ENCODE measurements at regions not wholly inside any gene's neighbourhood (a gene's known extent, or its start where the extent isn't known, plus 50 kb on each side); places are given as distances from the start of the nearest gene placed in this dataset.
"Not testable (repeated sequence)": the region's sequence is repeated elsewhere in the genome, so short reads cannot be mapped to it uniquely, and the experiment has no call there.

DNA sequence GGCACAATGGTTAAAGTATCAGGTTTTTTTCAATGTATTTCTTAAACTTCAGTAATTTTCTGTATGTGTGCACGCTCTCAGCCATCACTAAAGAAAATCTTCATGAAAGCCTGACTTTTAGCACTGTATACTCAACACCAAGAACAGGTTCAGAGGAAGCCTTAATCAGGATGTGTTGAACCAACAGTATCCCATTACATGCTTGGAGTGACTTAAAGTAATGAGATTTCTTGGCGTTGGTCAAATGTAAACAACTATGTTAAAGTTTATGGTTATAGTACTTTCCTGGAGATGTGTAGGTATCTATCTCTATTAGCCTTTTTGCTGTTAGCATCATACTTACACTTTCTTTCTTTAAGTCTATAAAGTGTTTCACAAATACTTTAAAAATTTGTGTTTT lies 335.0 kb downstream of the CCER1 start:
- DNase-seq (ENCODE audit: low read depth in 3 of 3, low spot score in 2 of 3), result no peak

DNA sequence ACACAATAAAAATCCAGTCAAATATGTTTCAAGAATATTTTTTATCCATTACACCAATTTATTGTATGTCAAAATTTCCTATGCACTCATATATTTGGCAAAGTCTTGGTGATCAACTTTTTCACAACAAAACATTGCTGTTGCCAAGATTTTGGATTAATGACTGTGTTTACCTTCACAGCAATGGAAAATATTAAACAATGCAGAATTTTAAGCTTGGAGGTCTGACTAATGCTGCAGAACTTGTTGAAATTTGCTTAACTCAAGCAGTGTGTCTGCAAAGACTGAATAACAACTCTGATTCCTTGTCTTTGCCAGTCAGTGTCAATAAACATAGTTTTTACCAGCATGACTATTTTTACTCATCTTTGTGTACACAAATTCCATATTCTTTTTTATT lies 336.4 kb downstream of the CCER1 start:
- no peak for DNase-seq (ENCODE audit: low read depth in 3 of 3, low spot score in 2 of 3)

DNA sequence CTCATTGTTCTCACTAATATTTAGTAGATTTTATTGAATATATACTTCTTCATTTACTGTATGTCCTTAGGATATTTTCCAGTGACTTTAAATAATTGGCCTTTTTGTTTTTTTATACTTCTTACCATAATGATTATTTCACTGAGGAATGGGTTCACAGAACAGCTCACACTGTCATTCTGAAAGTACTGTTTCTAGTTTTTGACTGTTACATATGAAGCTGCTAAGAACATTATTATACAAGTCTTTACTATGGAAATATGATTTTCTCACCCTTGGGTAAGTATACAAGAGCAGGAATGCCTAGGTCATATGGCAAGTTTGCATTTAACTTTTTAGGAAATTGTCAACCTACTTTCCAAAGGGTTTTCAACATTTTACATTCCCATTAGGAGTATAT lies 343.1 kb downstream of the CCER1 start:
- no peak for DNase-seq (ENCODE audit: low read depth in 3 of 3, low spot score in 2 of 3)

DNA sequence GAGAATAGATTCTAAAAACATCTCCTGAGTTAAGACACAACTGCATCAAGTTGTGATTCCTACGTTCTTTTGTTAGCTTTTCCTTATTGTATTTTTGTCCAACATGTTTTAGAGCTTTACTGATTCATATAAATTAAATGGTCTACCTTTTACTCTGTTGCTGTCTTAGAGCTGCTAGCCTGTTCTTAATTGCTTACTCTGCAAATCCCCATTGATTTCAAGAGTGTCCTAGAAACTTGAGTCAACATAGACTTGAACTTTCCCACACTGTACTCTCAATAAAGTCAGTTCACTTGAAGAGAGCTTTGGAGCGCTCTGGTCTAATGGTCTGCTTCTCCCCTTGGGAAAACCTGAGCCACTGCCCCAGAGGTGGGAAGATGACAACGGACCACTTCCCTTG lies 343.9 kb downstream of the CCER1 start:
- no peak for DNase-seq (ENCODE audit: low read depth in 3 of 3, low spot score in 2 of 3)

DNA sequence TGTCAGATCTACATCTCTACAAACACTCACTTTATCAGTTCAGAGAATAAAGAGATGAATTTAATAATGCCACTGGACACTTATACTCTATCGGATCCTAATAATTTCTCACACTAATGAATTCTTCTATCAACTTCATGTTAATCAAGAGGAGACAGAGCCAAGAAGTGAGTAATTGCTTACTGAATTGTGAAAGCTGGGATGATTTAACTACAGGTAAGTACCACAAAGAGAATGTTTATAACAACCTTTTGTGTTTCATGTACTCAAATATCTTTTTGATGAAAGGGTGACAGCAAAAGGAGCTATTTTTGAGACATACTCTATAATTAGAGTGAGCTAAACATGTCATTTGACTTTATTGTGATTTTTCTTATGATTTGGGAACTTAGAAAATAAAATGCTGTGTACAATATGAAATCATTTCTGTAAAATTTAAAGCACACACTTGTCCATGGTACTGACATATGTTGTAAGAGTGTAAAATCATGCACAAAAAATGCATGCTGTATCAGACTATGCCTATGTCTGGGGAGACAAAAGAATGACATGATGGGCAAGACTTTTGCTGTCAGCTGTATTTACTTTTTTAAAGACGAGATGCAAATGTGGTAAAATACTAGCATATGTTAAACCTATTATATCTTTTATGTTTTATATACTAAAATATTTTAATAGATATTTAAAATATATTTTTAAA lies 361.2 kb downstream of the CCER1 start:
- DNase-seq (ENCODE audit: low read depth in 3 of 3, low spot score in 2 of 3), result no peak

DNA sequence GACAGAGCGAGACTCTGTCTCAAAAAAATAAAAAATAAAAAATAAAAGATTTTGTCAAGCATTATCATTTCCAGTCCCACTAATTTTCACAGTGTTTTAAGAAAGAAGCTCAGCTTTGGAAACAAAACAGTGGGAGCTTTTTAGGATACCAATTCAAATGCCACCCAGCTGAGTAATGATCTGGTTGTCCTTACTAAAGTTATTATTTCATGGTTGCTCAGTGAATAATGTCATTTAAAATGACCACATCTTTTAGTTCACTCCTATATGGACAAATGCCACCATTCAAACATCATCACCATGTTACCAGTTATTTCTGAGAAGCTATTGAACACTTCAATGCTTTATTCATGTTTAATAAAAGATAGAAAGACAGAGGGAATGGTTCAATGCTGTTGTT lies 365.0 kb downstream of the CCER1 start:
- DNase-seq (ENCODE audit: low read depth in 3 of 3, low spot score in 2 of 3), result no peak

DNA sequence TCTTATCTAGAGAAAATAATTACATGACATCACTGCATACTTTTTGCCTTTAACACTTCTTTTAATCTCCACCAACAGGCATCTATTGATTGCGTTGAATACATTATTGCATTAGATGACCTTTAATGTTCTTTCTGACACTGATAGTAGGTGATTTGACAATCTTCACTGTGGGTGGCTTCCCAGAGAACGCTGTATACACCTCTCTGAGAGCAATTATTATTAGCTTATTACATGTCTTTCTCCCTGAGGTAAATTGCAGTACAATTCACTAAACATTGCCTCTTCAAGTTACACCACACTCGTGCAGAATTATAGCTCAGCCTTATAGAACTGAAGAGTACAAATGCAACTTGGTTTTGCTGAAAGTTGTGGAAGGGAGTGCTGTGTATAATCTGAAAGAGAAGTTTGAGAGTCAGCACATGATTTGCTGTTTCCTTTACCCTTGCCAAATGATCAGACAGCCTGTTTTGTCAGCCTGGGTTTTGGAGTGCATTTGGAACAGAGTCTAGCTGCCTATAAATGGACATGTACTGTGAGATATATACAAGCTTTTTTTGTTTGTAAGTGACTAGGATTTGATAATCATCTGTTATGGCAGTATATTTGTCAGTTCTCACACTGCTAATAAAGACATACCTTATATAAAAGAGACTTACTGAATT lies 369.2 kb downstream of the CCER1 start:
- DNase-seq (ENCODE audit: low read depth in 3 of 3, low spot score in 2 of 3), result no peak

DNA sequence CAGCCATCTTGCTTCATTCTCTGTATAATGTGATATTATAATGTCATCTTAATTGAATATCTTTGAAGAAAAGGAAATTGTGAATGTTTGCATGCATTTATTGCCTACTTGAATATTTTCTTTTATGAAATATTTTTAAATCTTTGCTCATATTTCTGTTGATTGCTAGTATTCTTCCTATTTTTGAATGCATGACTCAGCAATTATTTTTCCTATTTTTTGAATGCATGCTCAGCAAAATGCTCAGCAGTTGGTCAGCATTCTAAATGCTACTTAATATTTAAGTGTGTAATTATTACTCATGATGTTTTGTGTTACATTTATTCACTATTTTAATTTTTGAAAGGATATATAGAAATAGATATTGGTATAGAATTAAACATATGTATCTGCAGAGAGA lies 378.3 kb downstream of the CCER1 start:
- DNase-seq (ENCODE audit: low read depth in 3 of 3, low spot score in 2 of 3), result no peak

DNA sequence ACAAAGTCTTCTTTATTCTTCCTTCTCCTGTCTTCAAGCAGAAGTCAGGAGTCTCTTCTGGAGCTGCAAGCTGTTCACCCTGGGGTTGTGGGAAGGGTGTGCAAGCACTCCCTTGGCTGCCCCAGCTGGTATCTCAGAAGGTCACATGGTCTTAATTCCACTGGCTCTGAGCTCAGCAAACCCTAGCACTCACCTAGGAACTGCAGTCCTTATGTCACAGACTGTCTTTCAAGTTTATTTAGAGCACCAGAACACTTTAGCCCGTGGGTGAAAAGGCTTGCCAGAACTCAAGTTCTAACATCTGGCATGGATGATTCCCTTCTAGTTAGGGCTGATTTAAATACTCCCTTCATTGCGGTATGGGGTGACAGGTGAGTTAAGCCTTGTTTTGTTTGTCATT lies 379.0 kb downstream of the CCER1 start:
- DNase-seq (ENCODE audit: low read depth in 3 of 3, low spot score in 2 of 3), result no peak

DNA sequence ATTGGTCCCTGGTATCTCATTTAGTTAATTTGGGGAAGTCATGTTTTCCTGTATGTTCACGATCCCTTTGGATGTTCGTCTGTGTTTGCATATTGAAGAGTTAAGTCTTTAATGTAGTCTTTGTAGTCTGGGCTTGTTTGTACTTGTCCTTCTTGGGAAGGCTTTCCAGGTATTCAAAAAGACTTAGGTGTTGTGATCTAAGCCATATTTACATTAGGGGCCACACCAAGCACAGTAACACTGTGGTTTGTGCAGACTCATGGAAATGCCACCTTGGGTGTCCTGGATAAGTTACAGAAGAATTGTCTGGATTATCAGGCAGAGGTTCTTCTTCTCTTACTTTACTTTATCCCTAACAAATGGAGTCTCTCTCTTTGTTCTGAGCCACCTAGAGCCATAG lies 380.3 kb downstream of the CCER1 start:
- DNase-seq (ENCODE audit: low read depth in 3 of 3, low spot score in 2 of 3), result no peak

DNA sequence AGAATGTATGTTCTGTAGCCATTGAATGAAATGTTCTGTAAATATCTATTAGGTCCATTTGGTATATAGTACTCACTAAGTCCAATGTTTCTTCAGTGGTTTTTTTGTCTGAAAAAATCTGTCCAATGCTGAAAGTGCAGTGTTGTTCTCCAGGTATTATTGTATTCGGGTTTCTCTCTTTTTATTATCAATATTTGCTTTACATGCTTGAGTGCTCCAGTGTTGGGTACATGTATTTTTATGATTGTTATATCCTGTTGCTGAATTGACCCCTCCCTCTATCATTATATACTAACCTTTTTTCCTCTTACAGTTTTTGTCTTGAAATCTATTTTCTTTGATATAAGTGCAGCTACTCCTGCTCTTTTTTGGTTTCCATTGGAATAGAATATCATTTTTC lies 382.2 kb downstream of the CCER1 start:
- DNase-seq (ENCODE audit: low read depth in 3 of 3, low spot score in 2 of 3), result no peak

DNA sequence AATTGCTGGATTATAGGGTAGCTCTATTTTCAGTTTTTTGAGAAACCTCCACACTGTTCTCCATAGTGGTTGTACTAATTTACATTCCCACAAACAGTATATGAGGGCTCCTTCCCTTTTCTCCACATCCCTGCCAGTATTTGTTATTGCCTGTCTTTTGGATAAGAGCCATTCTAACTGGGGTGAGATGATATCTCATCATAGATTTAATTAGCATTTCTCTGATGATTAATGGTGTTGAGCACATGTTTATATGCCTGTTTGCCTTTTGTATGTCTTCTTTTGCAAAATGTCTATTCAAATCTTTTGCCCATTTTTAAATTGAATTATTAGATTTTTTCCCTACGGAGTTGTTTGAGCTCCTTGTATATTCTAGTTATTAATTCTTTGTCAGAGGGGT lies 385.3 kb downstream of the CCER1 start:
- no peak for DNase-seq (ENCODE audit: low read depth in 3 of 3, low spot score in 2 of 3)

DNA sequence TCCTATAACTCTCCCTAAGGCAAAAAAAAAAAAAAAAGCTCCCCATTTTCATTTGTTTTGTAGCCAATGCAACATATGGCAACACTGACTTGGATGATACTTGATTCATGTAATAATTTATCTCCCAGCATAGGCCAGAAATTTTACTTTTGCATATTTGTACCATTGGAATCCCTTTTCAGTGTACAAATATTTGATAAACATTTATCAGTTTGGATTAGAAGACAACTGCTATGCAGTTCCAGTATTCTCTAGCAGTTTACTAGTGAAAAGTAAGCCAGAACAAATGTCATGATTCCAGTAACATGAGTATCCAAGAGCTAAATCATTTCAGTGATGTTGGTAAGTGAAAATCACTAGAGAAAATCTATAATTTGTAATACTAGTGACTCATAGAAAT lies 392.3 kb downstream of the CCER1 start:
- DNase-seq (ENCODE audit: low read depth in 3 of 3, low spot score in 2 of 3), result no peak

DNA sequence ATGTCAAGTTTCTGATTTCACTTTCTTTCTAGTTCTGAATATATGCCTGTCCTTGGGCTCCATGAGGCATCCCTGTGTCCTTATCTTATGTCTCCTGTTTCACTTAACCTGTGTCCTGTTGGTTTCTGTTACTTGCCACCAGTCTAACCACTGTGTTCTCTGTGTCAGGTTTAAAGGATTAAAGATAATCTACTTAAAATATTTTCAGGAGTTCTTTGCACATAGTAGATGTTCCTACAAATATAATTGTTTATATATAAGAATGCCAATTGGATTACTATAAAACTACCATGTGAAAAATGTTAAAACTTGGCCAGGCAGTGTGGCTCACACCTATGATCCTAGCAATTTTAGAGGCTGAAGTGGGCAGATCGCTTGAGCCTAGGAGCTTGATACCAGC lies 406.4 kb downstream of the CCER1 start:
- DNase-seq (ENCODE audit: low read depth in 3 of 3, low spot score in 2 of 3), result no peak

DNA sequence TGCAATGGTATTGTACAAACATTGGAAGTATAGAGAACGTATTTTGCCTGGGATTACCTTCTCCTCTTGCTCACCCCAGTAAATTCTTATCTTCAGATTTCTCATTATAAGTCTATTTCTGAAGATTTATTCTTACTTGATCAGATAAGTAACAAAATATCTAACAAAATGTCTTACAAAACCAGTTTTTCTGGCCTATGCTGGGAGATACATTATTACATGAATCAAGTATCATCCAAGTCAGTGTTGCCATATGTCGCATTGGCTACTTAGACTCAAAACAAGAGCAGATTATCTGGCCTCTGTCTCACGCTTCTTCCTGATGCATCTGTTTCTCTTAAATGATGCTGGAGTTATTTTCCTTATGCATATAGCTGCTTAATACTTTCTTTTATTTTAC lies 408.5 kb downstream of the CCER1 start:
- no peak for DNase-seq (ENCODE audit: low read depth in 3 of 3, low spot score in 2 of 3)

DNA sequence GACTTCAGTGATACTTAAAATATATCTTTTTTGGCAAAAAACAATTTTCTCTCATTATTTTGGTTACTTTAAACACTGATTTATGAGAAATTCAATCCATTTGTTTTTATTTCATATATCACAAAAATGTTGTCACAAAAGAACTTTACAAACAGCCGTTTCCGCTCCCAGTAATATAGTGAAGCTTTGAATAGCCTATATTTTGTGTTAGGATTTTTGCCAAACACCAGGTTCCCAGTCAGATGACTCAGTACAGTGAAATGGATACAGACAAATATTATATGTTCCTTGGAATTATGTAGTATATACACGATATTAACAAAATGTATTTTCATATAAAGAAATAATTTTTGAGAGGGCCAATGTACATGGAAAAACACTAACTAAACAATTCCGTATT lies 411.1 kb downstream of the CCER1 start:
- DNase-seq (ENCODE audit: low read depth in 3 of 3, low spot score in 2 of 3), result no peak

DNA sequence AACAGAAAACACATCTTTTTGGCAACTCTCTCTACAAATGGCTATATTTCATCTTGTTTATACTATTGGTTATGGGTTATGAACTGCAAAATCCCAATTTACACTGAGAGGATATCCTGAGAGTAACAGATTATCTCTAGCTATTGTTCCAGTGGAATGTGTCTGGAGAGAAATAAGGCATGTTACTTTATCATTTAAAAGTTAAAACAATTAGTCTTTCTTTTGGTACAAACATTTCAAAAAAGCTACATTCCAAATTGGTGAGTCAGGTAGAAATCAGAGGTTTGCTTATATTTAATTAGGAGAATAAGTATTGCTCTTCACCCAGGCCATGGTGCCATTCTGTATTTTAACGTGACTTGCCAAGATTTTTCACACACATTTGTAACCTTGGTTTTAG lies 411.6 kb downstream of the CCER1 start:
- no peak for DNase-seq (ENCODE audit: low read depth in 3 of 3, low spot score in 2 of 3)

DNA sequence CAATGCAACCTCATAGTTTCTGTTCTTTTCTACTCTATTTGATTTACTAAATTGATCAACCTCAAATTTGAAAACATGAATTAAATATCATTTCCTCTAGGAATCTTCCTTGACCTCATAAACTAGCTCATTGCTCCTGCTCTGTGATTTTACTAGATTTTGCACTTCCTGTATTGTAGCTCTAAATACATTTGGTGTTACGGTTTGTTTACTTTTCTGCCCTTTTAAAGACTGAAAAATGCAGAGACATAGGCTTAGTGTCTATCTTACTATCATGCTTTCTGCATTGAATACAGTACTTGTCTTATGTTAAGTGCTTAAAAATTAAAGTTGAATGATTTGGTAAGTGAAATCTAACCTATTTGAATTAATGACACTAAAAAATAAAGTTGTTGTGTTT lies 412.1 kb downstream of the CCER1 start:
- not testable (repeated sequence) for DNase-seq (ENCODE audit: low read depth in 3 of 3, low spot score in 2 of 3)

DNA sequence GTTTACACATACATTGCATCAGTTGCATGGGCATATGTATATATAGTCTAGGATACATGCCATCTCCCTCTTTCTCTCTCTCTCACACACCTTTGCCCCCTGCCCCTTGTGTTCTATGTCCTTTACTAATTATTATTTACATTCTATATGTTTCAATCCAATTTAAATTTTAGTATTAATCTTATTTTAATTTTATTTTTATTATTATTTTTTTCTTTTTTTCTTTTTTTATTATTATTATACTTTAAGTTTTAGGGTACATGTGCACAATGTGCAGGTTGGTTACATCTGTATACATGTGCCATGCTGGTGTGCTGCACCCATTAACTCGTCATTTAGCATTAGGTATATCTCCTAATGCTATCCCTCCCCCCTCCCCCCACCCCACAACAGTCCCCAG lies 421.1 kb downstream of the CCER1 start:
- DNase-seq (ENCODE audit: low read depth in 3 of 3, low spot score in 2 of 3), result not testable (repeated sequence)

DNA sequence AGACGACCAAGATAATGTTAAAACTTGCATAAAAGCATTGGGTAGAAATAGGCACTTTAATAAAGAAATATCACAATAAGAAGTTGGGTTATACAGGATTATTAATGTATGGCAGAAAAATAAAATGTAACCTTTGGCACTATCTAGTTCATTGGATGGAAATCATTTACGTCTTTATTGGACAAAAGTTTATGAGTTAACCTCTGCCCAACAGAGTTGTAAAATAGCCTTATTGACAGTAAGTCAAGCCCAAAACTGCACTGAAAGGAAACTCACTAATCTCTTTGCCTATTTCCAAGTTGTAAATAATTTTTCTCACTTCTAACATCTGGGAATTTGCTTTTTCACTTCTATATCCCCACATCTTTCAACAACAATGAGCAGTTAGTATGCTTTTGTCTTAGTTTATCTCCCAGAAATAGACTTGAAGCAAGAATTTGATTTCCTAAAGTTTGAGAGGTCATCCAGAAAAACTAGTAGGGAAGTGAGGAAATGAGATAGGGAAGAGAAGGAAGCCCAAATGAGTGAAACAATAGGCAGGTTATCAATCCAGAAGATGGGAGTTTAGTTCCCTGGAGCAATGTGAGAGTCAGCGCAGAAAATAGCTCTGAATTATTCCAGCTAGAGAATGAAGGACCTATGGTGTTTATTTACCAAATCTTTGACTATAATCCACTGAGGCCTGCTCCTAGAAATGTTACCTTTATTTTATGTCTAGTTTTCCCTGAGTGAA lies 434.8 kb downstream of the CCER1 start:
- DNase-seq (ENCODE audit: low read depth in 3 of 3, low spot score in 2 of 3), result no peak

DNA sequence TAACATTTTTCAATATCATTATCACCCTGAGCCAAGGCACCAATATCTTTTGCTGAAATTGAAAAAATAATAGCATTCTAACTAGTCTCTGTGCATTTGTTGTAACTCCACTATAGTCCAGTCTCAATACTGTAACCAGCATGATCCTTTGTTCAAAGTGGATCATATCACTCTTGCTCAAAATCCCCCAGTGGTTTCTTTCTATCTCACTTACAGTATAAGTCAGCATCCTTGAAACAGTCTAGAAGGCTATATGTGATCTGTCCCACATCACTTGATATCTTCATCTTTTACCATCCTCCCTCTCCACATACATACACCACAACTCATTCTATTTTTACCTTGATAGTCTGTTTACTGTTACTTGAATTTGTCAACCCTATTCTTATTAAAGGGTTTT lies 435.7 kb downstream of the CCER1 start:
- DNase-seq (ENCODE audit: low read depth in 3 of 3, low spot score in 2 of 3), result no peak

Data from right renal cortex interstitium (tissue), 3 donors.